ENCODE measurements at regions not wholly inside any gene's neighbourhood (a gene's known extent, or its start where the extent isn't known, plus 50 kb on each side); places are given as distances from the start of the nearest gene placed in this dataset.

GRCh38 chr2:41431756-41432155 is 616.1 kb upstream of the PKDCC start:
- no peaks in the 10 kb centered on the region for H3K9me3 ChIP-seq
- TF ChIP-seq, protein P1, sequence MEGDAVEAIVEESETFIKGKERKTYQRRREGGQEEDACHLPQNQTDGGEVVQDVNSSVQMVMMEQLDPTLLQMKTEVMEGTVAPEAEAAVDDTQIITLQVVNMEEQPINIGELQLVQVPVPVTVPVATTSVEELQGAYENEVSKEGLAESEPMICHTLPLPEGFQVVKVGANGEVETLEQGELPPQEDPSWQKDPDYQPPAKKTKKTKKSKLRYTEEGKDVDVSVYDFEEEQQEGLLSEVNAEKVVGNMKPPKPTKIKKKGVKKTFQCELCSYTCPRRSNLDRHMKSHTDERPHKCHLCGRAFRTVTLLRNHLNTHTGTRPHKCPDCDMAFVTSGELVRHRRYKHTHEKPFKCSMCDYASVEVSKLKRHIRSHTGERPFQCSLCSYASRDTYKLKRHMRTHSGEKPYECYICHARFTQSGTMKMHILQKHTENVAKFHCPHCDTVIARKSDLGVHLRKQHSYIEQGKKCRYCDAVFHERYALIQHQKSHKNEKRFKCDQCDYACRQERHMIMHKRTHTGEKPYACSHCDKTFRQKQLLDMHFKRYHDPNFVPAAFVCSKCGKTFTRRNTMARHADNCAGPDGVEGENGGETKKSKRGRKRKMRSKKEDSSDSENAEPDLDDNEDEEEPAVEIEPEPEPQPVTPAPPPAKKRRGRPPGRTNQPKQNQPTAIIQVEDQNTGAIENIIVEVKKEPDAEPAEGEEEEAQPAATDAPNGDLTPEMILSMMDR (IDR thresholded peaks at IDR 0.05) = no peak
- no peaks in the 10 kb centered on the region for H3K27me3 ChIP-seq
- no peak overlapping the region for H3K27ac ChIP-seq
- H3K36me3 ChIP-seq = no peaks in the 10 kb centered on the region
- no peak overlapping the region for H3K4me3 ChIP-seq (ENCODE audit: low read depth in 1 of 2, low read length in 1 of 2)
- H3K4me1 ChIP-seq (ENCODE audit: control insufficient read depth in 1 of 2, insufficient read depth in 1 of 2, low read depth in 1 of 2, low read length in 1 of 2) = no peaks in the 10 kb centered on the region

DNA sequence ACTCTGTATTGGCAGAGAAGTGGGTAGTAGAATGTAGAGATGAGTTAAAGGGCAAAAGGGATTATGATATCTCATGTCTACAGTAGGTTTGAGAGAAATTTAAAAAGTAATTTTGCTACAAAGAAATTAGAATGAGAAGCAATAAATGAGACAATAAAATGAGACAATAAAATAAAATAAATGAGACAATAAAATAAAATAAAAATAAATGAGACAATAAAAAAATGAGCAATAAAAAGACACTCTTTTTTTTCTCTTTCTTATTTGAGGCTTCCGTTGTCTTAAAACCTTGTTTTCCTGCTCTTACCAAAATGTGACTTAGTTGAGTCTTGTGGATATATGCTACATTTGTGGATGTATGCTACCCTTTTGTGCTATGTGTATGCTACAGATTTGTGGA is 615.4 kb upstream of the PKDCC start:
- no peak overlapping the region for H3K27ac ChIP-seq
- H3K27me3 ChIP-seq = no peaks in the 10 kb centered on the region
- H3K4me3 ChIP-seq (ENCODE audit: low read depth in 1 of 2, low read length in 1 of 2) = no peak overlapping the region
- H3K9me3 ChIP-seq = no peaks in the 10 kb centered on the region
- H3K36me3 ChIP-seq = no peaks in the 10 kb centered on the region
- H3K4me1 ChIP-seq (ENCODE audit: control insufficient read depth in 1 of 2, insufficient read depth in 1 of 2, low read depth in 1 of 2, low read length in 1 of 2) = no peaks in the 10 kb centered on the region
- TF ChIP-seq, protein P1 (IDR thresholded peaks at IDR 0.05) = no peak

DNA sequence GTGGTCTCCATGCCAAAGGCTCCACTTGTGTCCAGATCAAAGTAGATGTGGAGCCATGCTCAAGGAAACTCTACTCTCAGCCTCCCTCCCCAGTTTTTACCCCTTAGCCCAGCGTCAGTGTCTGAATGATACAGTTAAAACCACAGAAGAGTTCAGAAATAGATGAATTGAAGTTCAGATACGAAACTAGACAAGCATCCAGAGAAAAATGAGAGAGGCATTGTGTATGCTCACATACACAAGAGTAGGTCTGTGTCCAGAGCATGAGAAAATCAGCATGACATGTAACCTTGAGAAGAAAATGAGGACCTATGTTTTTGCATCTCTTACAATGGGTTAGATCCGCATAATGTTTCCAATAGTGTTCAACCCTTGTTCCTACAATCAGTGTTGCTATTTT is 612.8 kb upstream of the PKDCC start:
- TF ChIP-seq, protein P1 (IDR thresholded peaks at IDR 0.05) = no peak
- Histone ChIP-seq H3K27ac (no peak overlapping the region), H3K4me1 (ENCODE audit: control insufficient read depth in 1 of 2, insufficient read depth in 1 of 2, low read depth in 1 of 2, low read length in 1 of 2) (no peaks in the 10 kb centered on the region), H3K4me3 (ENCODE audit: low read depth in 1 of 2, low read length in 1 of 2) (no peak overlapping the region), H3K36me3 (no peaks in the 10 kb centered on the region), H3K27me3 (no peaks in the 10 kb centered on the region), H3K9me3 (no peaks in the 10 kb centered on the region)

GRCh38 chr2:41441958-41442357 is 605.9 kb upstream of the PKDCC start:
- TF ChIP-seq, protein P1 (IDR thresholded peaks at IDR 0.05) = no peak
- Histone ChIP-seq H3K4me3 (ENCODE audit: low read depth in 1 of 2, low read length in 1 of 2) (no peak overlapping the region), H3K9me3 (no peaks in the 10 kb centered on the region), H3K4me1 (ENCODE audit: control insufficient read depth in 1 of 2, insufficient read depth in 1 of 2, low read depth in 1 of 2, low read length in 1 of 2) (no peaks in the 10 kb centered on the region), H3K36me3 (no peaks in the 10 kb centered on the region), H3K27me3 (no peaks in the 10 kb centered on the region), H3K27ac (no peak overlapping the region)

GRCh38 chr2:41445865-41446264 is 602.0 kb upstream of the PKDCC start:
- Histone ChIP-seq H3K27ac (no peak overlapping the region), H3K9me3 (no peaks in the 10 kb centered on the region), H3K4me1 (ENCODE audit: control insufficient read depth in 1 of 2, insufficient read depth in 1 of 2, low read depth in 1 of 2, low read length in 1 of 2) (no peaks in the 10 kb centered on the region), H3K36me3 (no peaks in the 10 kb centered on the region), H3K4me3 (ENCODE audit: low read depth in 1 of 2, low read length in 1 of 2) (no peak overlapping the region), H3K27me3 (no peaks in the 10 kb centered on the region)
- TF ChIP-seq, protein P1 (IDR thresholded peaks at IDR 0.05) = no peak

DNA sequence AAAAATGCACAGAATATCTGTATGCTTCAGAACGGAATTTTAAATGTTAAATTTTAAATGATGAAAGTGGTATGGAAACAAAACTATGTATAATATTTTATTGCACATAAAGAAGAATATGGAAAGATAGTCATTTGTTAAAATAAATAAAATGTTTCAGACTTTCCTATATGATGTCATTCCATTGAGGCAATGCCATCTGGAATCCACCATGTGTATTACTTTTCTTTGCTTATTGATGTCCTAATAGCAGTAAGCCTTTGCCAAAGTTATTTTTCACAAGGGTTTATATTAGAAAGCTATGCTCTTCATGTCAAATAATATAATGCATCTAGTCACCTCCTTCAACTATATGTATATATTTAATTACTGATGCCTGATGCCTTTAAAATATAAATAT is 601.6 kb upstream of the PKDCC start:
- Histone ChIP-seq H3K4me1 (ENCODE audit: control insufficient read depth in 1 of 2, insufficient read depth in 1 of 2, low read depth in 1 of 2, low read length in 1 of 2) (no peaks in the 10 kb centered on the region), H3K36me3 (no peaks in the 10 kb centered on the region), H3K27ac (no peak overlapping the region), H3K9me3 (no peaks in the 10 kb centered on the region), H3K4me3 (ENCODE audit: low read depth in 1 of 2, low read length in 1 of 2) (no peak overlapping the region), H3K27me3 (no peaks in the 10 kb centered on the region)
- TF ChIP-seq, protein P1 (IDR thresholded peaks at IDR 0.05) = no peak
